Upper lobe of left lung (tissue), 6 donors: ENCODE measurements at regions not wholly inside any gene's neighbourhood (a gene's known extent, or its start where the extent isn't known, plus 50 kb on each side); places are given as distances from the start of the nearest gene placed in this dataset.
A peak's percentile ranks its signal among the peaks of the same experiment; 100 is the strongest.
"Not testable (repeated sequence)": the region's sequence is repeated elsewhere in the genome, so short reads cannot be mapped to it uniquely, and the experiment has no call there.

Source experiments
- ATAC-seq, 2 donors: fragments of 200-7000 bp; cut with Tn5 transposase; one replicate each; pipeline ENCODE4 v1.9.1; 2022; ENCODE audit warnings: mild to moderate bottlenecking in 2 of 2, moderate library complexity in 2 of 2; ENCODE audit not compliant: low FRiP score in 2 of 2
- DNase-seq, 2 donors: peaks; one replicate each; pipeline ENCODE4 v3.0.0-alpha.2; 2019 to 2020
- H3K27ac ChIP-seq, 4 donors: fragments of 200-600 bp; sonication (generic); one replicate each; pipeline ENCODE4 v1.5.1; 2016 to 2019
- H3K27me3 ChIP-seq, 4 donors: fragments of 200-600 bp; sonication (generic); one replicate each; pipeline ENCODE4 v1.5.1; 2017 to 2019
- H3K36me3 ChIP-seq, 4 donors: fragments of 200-600 bp; sonication (generic); one replicate each; pipeline ENCODE4 v1.5.1; 2016 to 2019
- H3K4me1 ChIP-seq, 4 donors: fragments of 200-600 bp; sonication (generic); one replicate each; pipeline ENCODE4 v1.5.1; 2018 to 2019
- H3K4me3 ChIP-seq, 4 donors: fragments of 200-600 bp; sonication (generic); one replicate each; pipeline ENCODE4 v1.5.1; 2017 to 2019; ENCODE audit warnings: mild to moderate bottlenecking in 2 of 4, moderate library complexity in 1 of 4
- H3K9me3 ChIP-seq, 4 donors: fragments of 200-600 bp; sonication (generic); one replicate each; pipeline ENCODE4 v1.5.1; 2018 to 2019
- CTCF ChIP-seq, 6 experiments: fragments of 450-650 bp in 4 of 6; fragments of 200-600 bp in 2 of 6; sonication (generic) in 2 of 6; IDR thresholded peaks; one replicate each; pipeline ENCODE4 v1.5.1; 2016 to 2019; ENCODE audit warnings: antibody characterized with exemption in 6 of 6
- EP300 ChIP-seq, 4 donors: sonication (generic); formaldehyde crosslinking; IDR thresholded peaks; one replicate each; pipeline ENCODE4 v1.5.1; 2017; ENCODE audit warnings: antibody characterized with exemption in 4 of 4, control low read depth in 2 of 4
- POLR2A ChIP-seq, 4 donors: fragments of 450-650 bp; IDR thresholded peaks; one replicate each; pipeline ENCODE4 v1.5.1; 2016 to 2017; ENCODE audit warnings: antibody characterized with exemption in 4 of 4, mild to moderate bottlenecking in 2 of 4
- POLR2AphosphoS5 ChIP-seq, 2 donors: sonication (generic); formaldehyde crosslinking; IDR thresholded peaks; one replicate each; pipeline ENCODE4 v1.5.1; 2017; ENCODE audit warnings: antibody characterized with exemption in 2 of 2
- WGBS, 2 donors: methylation state at CpG; one replicate each; pipeline ENCODE4 v1.1.5; 2017 to 2018; 5-methylcytosine and 5-hydroxymethylcytosine counted together
- donor health status: DM: no; HTN: no; CAD: no; lungs with moderate emphysema.
- donor health status: DM: no; HTN: yes; CAD: no; lungs with severe emphysema.

- DNase-seq (no peak), ATAC-seq (no peak)
- H3K27me3 ChIP-seq, result no peaks in the 10 kb centered on the region
- H3K27ac ChIP-seq, result no peak overlapping the region
- H3K9me3 ChIP-seq, result no peaks in the 10 kb centered on the region
- H3K36me3 ChIP-seq, result no peaks in the 10 kb centered on the region
- TF ChIP-seq CTCF (IDR thresholded peaks at IDR 0.05) (no peak), EP300 (IDR thresholded peaks at IDR 0.05) (no peak), POLR2AphosphoS5 (IDR thresholded peaks at IDR 0.05) (no peak), POLR2A (IDR thresholded peaks at IDR 0.05) (no peak)
- H3K4me3 ChIP-seq, result no peak overlapping the region
- H3K4me1 ChIP-seq, result no peaks in the 10 kb centered on the region
- WGBS, 2 donors, result 89 to 100% methylated on average over 1 of the region's 1 CpG
These were observed 229.0 kb downstream of the OXSM start for GRCh38 chr3:26018889-26019288.

- H3K36me3 ChIP-seq, H3K4me1 ChIP-seq, ATAC-seq, DNase-seq, H3K27ac ChIP-seq, H3K4me3 ChIP-seq, H3K27me3 ChIP-seq, H3K9me3 ChIP-seq: not testable (repeated sequence)
- WGBS, 2 donors, result 89 to 94% methylated on average over 3 of the region's 3 CpGs
These were observed 234.3 kb downstream of the OXSM start for GRCh38 chr3:26024206-26024605.

- H3K9me3 ChIP-seq, result no peaks in the 10 kb centered on the region
- ATAC-seq (no peak), DNase-seq (peak in 1 of 2 donors; percentile 26)
- H3K4me3 ChIP-seq, result no peak overlapping the region
- no peaks in the 10 kb centered on the region for H3K4me1 ChIP-seq
- no peak for TF ChIP-seq CTCF (IDR thresholded peaks at IDR 0.05)
- H3K27me3 ChIP-seq, result no peaks in the 10 kb centered on the region
- no peak overlapping the region for H3K27ac ChIP-seq
- WGBS, 2 donors, result 48 to 76% methylated on average over 2 of the region's 2 CpGs
- H3K36me3 ChIP-seq, result no peaks in the 10 kb centered on the region
These were observed 239.4 kb downstream of the OXSM start for GRCh38 chr3:26029321-26029720.

- DNase-seq, result peak in 1 of 2 donors; percentile 38
- 83 to 89% methylated on average over 12 of the region's 12 CpGs for WGBS, 2 donors
- ATAC-seq, H3K36me3 ChIP-seq, H3K4me1 ChIP-seq, H3K27ac ChIP-seq, H3K9me3 ChIP-seq, H3K4me3 ChIP-seq, H3K27me3 ChIP-seq: not testable (repeated sequence)
These were observed 252.2 kb downstream of the OXSM start for GRCh38 chr3:26042126-26042525.

- no peak for ATAC-seq
- no peak overlapping the region for H3K4me3 ChIP-seq
- H3K27me3 ChIP-seq, result no peaks in the 10 kb centered on the region
- H3K36me3 ChIP-seq, result no peaks in the 10 kb centered on the region
- WGBS, 2 donors, result 59 to 75% methylated on average over 1 of the region's 1 CpG
- no peaks in the 10 kb centered on the region for H3K9me3 ChIP-seq
- no peaks in the 10 kb centered on the region for H3K4me1 ChIP-seq
- DNase-seq, result no peak
- no peak for TF ChIP-seq EP300 (IDR thresholded peaks at IDR 0.05)
- TF ChIP-seq POLR2AphosphoS5 (IDR thresholded peaks at IDR 0.05), result no peak
- TF ChIP-seq CTCF (IDR thresholded peaks at IDR 0.05), result no peak
- TF ChIP-seq POLR2A (IDR thresholded peaks at IDR 0.05), result no peak
- no peak overlapping the region for H3K27ac ChIP-seq
These were observed 260.1 kb downstream of the OXSM start for GRCh38 chr3:26049951-26050350.

GRCh38 chr3:26050776-26051175 lies 260.9 kb downstream of the OXSM start:
- Histone ChIP-seq H3K4me3 (no peak overlapping the region), H3K36me3 (no peaks in the 10 kb centered on the region), H3K27ac (no peak overlapping the region), H3K9me3 (no peaks in the 10 kb centered on the region), H3K4me1 (no peaks in the 10 kb centered on the region), H3K27me3 (no peaks in the 10 kb centered on the region)
- 76 to 79% methylated on average over 1 of the region's 1 CpG for WGBS, 2 donors
- DNase-seq (no peak), ATAC-seq (no peak)
- TF ChIP-seq EP300 (IDR thresholded peaks at IDR 0.05) (no peak), POLR2A (IDR thresholded peaks at IDR 0.05) (no peak), CTCF (IDR thresholded peaks at IDR 0.05) (no peak), POLR2AphosphoS5 (IDR thresholded peaks at IDR 0.05) (no peak)
